ENCODE measurements at regions not wholly inside any gene's neighbourhood (a gene's known extent, or its start where the extent isn't known, plus 50 kb on each side); places are given as distances from the start of the nearest gene placed in this dataset.
"Not testable (repeated sequence)": the region's sequence is repeated elsewhere in the genome, so short reads cannot be mapped to it uniquely, and the experiment has no call there.

DNA sequence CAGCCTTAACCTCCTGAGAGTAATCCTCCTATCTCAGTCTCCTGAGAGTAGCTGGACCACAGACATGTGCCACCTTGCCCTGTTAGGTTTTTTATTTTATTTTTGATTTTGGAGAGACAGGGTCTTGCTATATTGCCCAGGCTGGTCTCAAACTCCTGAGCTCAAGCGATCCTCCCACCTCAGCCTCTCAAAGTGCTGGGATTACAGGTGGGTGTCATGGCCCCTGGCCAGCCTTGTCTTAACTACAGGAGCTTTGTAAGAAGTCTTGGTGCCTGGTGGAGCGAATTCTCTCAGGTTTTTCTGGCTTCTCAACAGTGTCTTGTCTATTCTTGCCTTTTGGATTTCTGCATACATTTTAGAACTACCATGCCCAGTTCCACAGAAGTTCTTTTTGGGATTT, 546.4 kb downstream of the TBC1D22A start:
- no peak for DNase-seq (ENCODE audit: low read depth)
- TF ChIP-seq, protein P1, sequence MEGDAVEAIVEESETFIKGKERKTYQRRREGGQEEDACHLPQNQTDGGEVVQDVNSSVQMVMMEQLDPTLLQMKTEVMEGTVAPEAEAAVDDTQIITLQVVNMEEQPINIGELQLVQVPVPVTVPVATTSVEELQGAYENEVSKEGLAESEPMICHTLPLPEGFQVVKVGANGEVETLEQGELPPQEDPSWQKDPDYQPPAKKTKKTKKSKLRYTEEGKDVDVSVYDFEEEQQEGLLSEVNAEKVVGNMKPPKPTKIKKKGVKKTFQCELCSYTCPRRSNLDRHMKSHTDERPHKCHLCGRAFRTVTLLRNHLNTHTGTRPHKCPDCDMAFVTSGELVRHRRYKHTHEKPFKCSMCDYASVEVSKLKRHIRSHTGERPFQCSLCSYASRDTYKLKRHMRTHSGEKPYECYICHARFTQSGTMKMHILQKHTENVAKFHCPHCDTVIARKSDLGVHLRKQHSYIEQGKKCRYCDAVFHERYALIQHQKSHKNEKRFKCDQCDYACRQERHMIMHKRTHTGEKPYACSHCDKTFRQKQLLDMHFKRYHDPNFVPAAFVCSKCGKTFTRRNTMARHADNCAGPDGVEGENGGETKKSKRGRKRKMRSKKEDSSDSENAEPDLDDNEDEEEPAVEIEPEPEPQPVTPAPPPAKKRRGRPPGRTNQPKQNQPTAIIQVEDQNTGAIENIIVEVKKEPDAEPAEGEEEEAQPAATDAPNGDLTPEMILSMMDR (IDR thresholded peaks at IDR 0.05; ENCODE audit: control insufficient read depth, insufficient read depth, low read depth, low read length, missing control alignments), result no peak
- H3K4me3 ChIP-seq (ENCODE audit: control insufficient read depth, low read depth, low read length), result no peak overlapping the region

DNA sequence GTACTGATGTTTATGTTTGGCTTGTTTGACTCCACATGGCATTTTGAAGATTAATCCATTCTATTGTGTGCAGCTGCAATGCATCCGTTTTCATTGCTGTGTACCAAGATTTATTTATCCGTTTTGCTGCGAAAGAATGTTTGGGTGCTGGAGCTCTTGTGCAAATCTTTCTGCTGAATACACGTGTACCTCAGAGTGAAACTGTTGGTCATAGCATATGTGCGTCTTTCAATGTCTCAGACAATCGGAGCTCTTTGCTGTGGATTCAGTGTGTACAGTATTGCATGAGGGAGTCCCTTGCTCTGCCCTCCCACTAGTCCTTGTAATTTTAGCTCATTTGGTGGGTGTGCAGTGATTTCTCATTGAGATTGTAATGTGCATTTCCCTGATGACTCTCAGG, 545.4 kb downstream of the TBC1D22A start:
- TF ChIP-seq, protein P1 (IDR thresholded peaks at IDR 0.05; ENCODE audit: control insufficient read depth, insufficient read depth, low read depth, low read length, missing control alignments), result no peak
- no peak overlapping the region for H3K4me3 ChIP-seq (ENCODE audit: control insufficient read depth, low read depth, low read length)
- no peak for DNase-seq (ENCODE audit: low read depth)

DNA sequence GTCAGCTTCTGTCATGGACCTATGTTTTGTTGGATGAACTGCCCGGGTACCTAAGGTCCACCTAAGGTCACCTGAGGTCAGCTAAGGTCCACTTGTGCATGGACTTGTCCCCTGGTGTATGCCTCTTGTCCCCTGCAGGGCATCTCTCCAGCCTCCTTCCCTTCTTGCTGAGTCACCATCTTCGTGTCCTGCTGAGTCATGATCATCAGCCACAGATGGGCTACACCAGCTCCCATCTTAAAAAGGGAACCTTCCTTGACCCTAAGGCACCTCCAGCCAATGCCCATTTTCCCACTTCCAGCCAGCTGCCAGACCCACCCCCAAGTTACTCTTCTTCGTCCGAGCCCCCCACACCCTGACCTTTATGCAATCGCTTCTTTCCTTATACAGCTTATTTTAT, 544.9 kb downstream of the TBC1D22A start:
- TF ChIP-seq, protein P1 (IDR thresholded peaks at IDR 0.05; ENCODE audit: control insufficient read depth, insufficient read depth, low read depth, low read length, missing control alignments), result no peak
- no peak for DNase-seq (ENCODE audit: low read depth)
- no peak overlapping the region for H3K4me3 ChIP-seq (ENCODE audit: control insufficient read depth, low read depth, low read length)

DNA sequence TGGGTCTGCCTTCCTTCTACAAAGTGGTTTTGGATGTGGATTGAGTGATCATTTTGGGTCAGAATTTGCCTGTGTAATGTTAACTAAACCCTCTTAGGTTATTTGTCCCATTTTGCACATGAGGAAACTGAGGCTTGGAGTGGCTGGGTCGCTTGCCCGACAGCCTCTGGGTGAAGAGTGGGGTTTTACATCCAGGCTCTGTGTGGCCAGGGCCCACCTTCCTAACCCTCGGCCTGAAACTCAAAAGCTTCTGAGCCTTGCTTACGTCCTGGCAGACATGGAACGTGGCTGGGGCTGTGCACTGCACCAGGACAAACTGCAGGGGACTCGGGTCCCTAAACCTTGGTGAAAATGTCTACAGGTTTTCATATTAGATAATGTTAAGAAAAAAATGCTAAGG, 542.4 kb downstream of the TBC1D22A start:
- no peak overlapping the region for H3K4me3 ChIP-seq (ENCODE audit: control insufficient read depth, low read depth, low read length)
- DNase-seq (ENCODE audit: low read depth), result no peak
- TF ChIP-seq, protein P1 (IDR thresholded peaks at IDR 0.05; ENCODE audit: control insufficient read depth, insufficient read depth, low read depth, low read length, missing control alignments), result no peak

DNA sequence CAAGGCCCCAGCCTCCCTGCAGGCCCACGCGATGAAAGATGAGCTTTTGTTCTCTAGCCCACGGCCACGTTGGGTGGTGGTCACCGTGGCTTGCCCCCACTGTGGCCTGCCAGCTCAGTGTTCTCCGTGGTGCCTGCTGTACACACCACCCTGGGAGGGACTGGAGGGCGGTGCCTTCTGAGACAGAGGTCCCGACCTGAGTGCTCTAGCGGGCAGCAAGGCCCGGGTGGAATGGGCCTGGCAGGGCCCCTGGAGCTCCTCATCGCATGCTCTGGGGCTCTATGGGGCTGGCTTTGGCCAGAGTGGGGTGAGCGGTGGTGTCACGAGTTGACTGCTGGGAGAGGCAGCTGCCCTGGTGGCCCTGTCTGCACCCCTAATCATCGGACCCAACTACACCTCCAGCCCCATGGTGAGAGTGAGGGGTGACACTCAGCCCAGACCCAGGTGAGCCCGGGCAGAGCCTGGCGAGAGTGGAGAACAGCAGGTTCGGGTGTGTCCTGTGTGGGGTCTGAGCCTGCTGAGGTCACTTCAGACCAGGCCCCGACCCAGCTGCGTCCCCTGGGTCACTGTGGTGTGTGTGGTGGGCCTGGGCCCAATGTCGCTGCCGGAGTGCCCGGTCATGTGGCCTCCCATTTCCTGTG, 541.9 kb downstream of the TBC1D22A start:
- TF ChIP-seq, protein P1 (IDR thresholded peaks at IDR 0.05; ENCODE audit: control insufficient read depth, insufficient read depth, low read depth, low read length, missing control alignments), result no peak
- no peak for DNase-seq (ENCODE audit: low read depth)
- no peak overlapping the region for H3K4me3 ChIP-seq (ENCODE audit: control insufficient read depth, low read depth, low read length)

DNA sequence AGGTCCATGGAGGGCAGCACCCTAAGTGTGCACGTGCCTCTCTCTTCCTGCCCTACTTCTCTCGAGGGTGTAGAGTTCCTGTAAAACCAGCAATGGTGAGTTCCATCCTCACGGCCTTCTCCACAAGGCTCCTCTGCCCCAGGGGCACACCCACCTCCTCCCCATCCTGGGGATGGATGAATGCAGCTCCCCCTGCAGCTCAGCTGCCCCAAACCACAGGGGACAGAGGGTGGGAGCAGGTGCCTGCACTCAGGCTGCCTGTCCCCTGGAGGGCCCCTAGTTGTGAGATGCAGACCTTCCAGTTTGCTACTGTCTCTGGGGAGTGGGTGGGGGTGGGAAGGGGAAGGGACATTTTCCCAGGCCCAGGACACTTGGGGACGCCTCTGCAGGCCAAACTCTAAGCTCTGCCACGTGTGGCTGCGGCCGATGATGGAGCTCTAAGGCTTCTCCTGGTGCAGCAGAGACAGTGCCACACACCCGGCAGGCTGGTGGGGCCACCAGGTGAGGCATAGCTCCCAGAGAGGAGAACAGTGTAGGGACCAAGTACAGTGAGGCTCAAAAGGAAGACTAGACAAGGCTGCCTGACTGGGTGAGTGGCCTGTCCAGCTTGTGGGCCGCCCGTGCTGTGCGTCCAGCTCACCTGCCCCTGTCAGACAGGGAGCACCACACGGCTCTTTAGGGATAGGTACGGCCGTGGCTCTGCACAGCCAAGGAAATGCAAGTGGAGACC, 540.9 kb downstream of the TBC1D22A start:
- H3K4me3 ChIP-seq (ENCODE audit: control insufficient read depth, low read depth, low read length), result no peak overlapping the region
- no peak for DNase-seq (ENCODE audit: low read depth)
- TF ChIP-seq, protein P1 (IDR thresholded peaks at IDR 0.05; ENCODE audit: control insufficient read depth, insufficient read depth, low read depth, low read length, missing control alignments), result no peak

DNA sequence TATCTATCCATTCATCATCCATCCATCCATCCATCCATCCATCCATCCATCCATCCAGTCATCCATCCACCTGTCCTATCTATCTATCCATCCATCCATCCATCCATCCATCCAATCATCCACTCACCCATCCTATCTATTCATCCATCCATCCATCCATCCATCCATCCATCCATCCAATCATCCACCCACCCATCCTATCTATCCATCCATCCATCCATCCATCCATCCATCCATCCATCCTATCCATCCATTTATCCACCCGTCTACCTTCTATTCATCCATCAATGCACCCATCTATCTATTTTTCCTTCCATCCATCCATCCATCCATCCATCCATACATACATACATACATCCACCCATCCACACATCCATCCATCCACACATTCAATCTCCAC, 540.1 kb downstream of the TBC1D22A start:
- not testable (repeated sequence) for DNase-seq (ENCODE audit: low read depth); H3K4me3 ChIP-seq (ENCODE audit: control insufficient read depth, low read depth, low read length)

Data from AG09309 (cell line).